ENCODE measurements at regions not wholly inside any gene's neighbourhood (a gene's known extent, or its start where the extent isn't known, plus 50 kb on each side); places are given as distances from the start of the nearest gene placed in this dataset.

DNA sequence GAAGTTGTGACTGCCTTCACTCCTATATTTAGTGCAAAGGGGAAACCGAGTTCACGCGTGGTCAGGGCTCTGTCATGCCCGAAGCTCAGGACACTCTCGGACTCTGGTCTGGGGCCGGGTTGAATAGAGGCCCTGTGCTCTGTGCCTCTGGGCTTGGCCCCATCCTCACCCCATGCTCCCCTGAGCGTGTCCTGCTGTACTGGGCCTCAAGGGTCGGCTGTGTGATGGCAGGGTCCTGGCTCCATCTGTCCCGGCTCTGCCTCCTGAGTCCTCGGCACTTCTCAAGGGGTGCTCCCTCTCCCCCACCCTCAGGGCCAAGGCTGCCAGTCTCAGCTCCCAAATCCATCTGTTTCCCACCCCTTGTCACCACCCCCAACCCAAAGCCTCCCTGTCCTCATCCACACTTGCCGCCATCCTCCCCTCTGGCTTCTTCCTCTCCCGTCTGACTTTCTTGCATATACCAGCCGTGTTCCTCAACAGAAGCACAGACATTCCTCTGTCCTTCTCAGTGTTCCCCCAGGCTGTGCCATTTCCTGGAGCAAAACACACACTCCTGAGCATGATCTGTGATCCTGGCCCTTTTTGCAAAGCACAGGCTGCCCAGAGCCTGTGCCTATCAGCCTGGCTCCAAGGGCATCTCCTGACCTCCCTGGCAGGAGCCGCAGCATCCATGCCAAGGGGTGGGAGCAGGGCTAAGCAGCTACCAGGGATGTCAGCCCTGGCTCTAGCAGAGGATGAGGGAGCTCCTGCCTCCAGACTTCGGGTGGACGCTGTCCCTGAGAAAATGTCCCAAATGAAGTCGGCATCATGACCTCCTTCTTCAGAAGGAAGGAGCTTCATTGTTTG is 64.2 kb upstream of the OTOS start:
- DNase-seq = no peak
- Histone ChIP-seq H3K27me3 (replicated peaks in 2 of 5; ENCODE audit: control insufficient read depth in 4 of 5, insufficient read depth in 5 of 5, low read length in 4 of 5) (peaks cover 0 to 53% (median 4%) of the 10 kb centered on the region in 5 experiments), H3K4me1 (ENCODE audit: control extremely low read depth in 1 of 4, control insufficient read depth in 4 of 4, insufficient read depth in 4 of 4, low read length in 3 of 4) (no peaks in the 10 kb centered on the region), H3K4me3 (ENCODE audit: control insufficient read depth in 1 of 7, extremely low read depth in 1 of 7, insufficient read depth in 4 of 7, low read depth in 2 of 7, low read length in 6 of 7) (no peak overlapping the region), H3K9me3 (ENCODE audit: control extremely low read depth in 1 of 5, control insufficient read depth in 4 of 5, insufficient read depth in 2 of 5, low read depth in 1 of 5, low read length in 4 of 5) (peaks cover 0 to 3% (median 0%) of the 10 kb centered on the region in 5 experiments), H3K36me3 (ENCODE audit: control insufficient read depth in 4 of 4, insufficient read depth in 4 of 4, low read length in 3 of 4) (no peaks in the 10 kb centered on the region), H3K27ac (ENCODE audit: insufficient read depth in 1 of 2, low read depth in 1 of 2, low read length in 2 of 2, poor library complexity in 1 of 2, severe bottlenecking in 2 of 2) (no peak overlapping the region)
- WGBS (ENCODE audit: insufficient coverage) = 92% methylated on average over 13 of the region's 17 CpGs
- POLR2A ChIA-PET = no interaction called here
- CTCF ChIA-PET = no interaction called here

GRCh38 chr2:240205348-240205747 is 64.9 kb upstream of the OTOS start:
- ChIA-PET POLR2A (no interaction called here), CTCF (no interaction called here)
- Histone ChIP-seq H3K9me3 (ENCODE audit: control extremely low read depth in 1 of 5, control insufficient read depth in 4 of 5, insufficient read depth in 2 of 5, low read depth in 1 of 5, low read length in 4 of 5) (peaks cover 0 to 3% (median 0%) of the 10 kb centered on the region in 5 experiments), H3K27me3 (replicated peaks in 2 of 5; ENCODE audit: control insufficient read depth in 4 of 5, insufficient read depth in 5 of 5, low read length in 4 of 5) (peaks cover 0 to 53% (median 4%) of the 10 kb centered on the region in 5 experiments), H3K36me3 (ENCODE audit: control insufficient read depth in 4 of 4, insufficient read depth in 4 of 4, low read length in 3 of 4) (no peaks in the 10 kb centered on the region), H3K27ac (ENCODE audit: insufficient read depth in 1 of 2, low read depth in 1 of 2, low read length in 2 of 2, poor library complexity in 1 of 2, severe bottlenecking in 2 of 2) (no peak overlapping the region), H3K4me1 (ENCODE audit: control extremely low read depth in 1 of 4, control insufficient read depth in 4 of 4, insufficient read depth in 4 of 4, low read length in 3 of 4) (no peaks in the 10 kb centered on the region), H3K4me3 (ENCODE audit: control insufficient read depth in 1 of 7, extremely low read depth in 1 of 7, insufficient read depth in 4 of 7, low read depth in 2 of 7, low read length in 6 of 7) (no peak overlapping the region)
- DNase-seq = no peak
- WGBS (ENCODE audit: insufficient coverage) = 29% methylated on average over 3 of the region's 3 CpGs

DNA sequence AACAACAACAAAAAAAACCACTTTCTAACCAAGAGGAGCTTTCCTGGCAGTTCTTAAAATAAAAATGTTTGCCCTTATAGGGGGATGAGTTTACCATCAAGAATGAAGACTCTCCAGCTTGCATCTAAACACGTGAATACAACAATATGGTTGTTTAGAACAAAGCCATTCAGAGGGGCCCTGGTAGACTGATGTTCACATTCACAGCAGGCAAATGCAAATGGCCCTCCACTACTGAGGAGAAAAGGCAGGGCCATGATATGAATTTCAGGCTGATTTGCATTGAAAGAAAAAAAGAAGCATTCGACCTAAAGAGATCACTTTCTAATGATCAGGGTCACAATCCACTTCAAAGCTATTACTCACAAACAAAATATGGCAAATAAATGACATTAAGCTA is 65.3 kb upstream of the OTOS start:
- POLR2A ChIA-PET = no interaction called here
- DNase-seq = no peak
- peaks cover 0 to 3% (median 0%) of the 10 kb centered on the region in 5 experiments for H3K9me3 ChIP-seq (ENCODE audit: control extremely low read depth in 1 of 5, control insufficient read depth in 4 of 5, insufficient read depth in 2 of 5, low read depth in 1 of 5, low read length in 4 of 5)
- H3K27ac ChIP-seq (ENCODE audit: insufficient read depth in 1 of 2, low read depth in 1 of 2, low read length in 2 of 2, poor library complexity in 1 of 2, severe bottlenecking in 2 of 2) = no peak overlapping the region
- no peaks in the 10 kb centered on the region for H3K36me3 ChIP-seq (ENCODE audit: control insufficient read depth in 4 of 4, insufficient read depth in 4 of 4, low read length in 3 of 4)
- CTCF ChIA-PET = no interaction called here
- no peaks in the 10 kb centered on the region for H3K4me1 ChIP-seq (ENCODE audit: control extremely low read depth in 1 of 4, control insufficient read depth in 4 of 4, insufficient read depth in 4 of 4, low read length in 3 of 4)
- WGBS (ENCODE audit: insufficient coverage) = 0% methylated on average over 1 of the region's 2 CpGs
- H3K27me3 ChIP-seq (replicated peaks in 2 of 5; ENCODE audit: control insufficient read depth in 4 of 5, insufficient read depth in 5 of 5, low read length in 4 of 5) = peaks cover 0 to 49% (median 4%) of the 10 kb centered on the region in 5 experiments
- no peak overlapping the region for H3K4me3 ChIP-seq (ENCODE audit: control insufficient read depth in 1 of 7, extremely low read depth in 1 of 7, insufficient read depth in 4 of 7, low read depth in 2 of 7, low read length in 6 of 7)

- DNase-seq = no peak
- Histone ChIP-seq H3K27ac (ENCODE audit: insufficient read depth in 1 of 2, low read depth in 1 of 2, low read length in 2 of 2, poor library complexity in 1 of 2, severe bottlenecking in 2 of 2) (no peak overlapping the region), H3K4me3 (ENCODE audit: control insufficient read depth in 1 of 7, extremely low read depth in 1 of 7, insufficient read depth in 4 of 7, low read depth in 2 of 7, low read length in 6 of 7) (no peak overlapping the region), H3K4me1 (ENCODE audit: control extremely low read depth in 1 of 4, control insufficient read depth in 4 of 4, insufficient read depth in 4 of 4, low read length in 3 of 4) (no peaks in the 10 kb centered on the region), H3K36me3 (ENCODE audit: control insufficient read depth in 4 of 4, insufficient read depth in 4 of 4, low read length in 3 of 4) (no peaks in the 10 kb centered on the region), H3K27me3 (replicated peaks in 2 of 5; ENCODE audit: control insufficient read depth in 4 of 5, insufficient read depth in 5 of 5, low read length in 4 of 5) (peaks cover 0 to 40% (median 2%) of the 10 kb centered on the region in 5 experiments), H3K9me3 (ENCODE audit: control extremely low read depth in 1 of 5, control insufficient read depth in 4 of 5, insufficient read depth in 2 of 5, low read depth in 1 of 5, low read length in 4 of 5) (peaks cover 0 to 3% (median 0%) of the 10 kb centered on the region in 5 experiments)
- no CpG with 5 or more reads among the region's 4 CpGs for WGBS (ENCODE audit: insufficient coverage)
- CTCF ChIA-PET = no interaction called here
- POLR2A ChIA-PET = no interaction called here
Measured at GRCh38 chr2:240206630-240207029, 66.2 kb upstream of the OTOS start.

DNA sequence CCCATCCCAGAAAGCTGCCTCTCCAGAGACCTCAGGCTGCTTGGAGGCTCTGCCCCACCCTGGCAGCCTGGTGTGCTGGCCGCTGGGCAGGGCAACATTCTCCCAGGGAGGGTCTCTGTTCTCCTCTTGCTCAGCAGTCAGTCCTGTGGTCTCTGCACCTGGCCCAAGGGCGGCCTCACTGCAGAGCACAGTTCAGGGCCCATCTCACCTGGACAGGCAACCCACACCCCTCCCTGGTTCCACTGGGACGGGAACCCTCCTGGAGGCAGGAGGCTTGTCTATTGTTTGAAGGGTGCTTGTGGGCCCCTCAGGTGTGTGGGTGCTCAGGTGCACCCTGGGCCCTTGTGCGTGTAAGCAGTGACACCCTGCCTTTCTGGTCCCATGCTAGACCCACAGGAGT is 67.2 kb upstream of the OTOS start:
- DNase-seq = no peak
- POLR2A ChIA-PET = no interaction called here
- CTCF ChIA-PET = no interaction called here
- Histone ChIP-seq H3K4me1 (ENCODE audit: control extremely low read depth in 1 of 4, control insufficient read depth in 4 of 4, insufficient read depth in 4 of 4, low read length in 3 of 4) (no peaks in the 10 kb centered on the region), H3K36me3 (ENCODE audit: control insufficient read depth in 4 of 4, insufficient read depth in 4 of 4, low read length in 3 of 4) (no peaks in the 10 kb centered on the region), H3K4me3 (ENCODE audit: control insufficient read depth in 1 of 7, extremely low read depth in 1 of 7, insufficient read depth in 4 of 7, low read depth in 2 of 7, low read length in 6 of 7) (no peak overlapping the region), H3K9me3 (ENCODE audit: control extremely low read depth in 1 of 5, control insufficient read depth in 4 of 5, insufficient read depth in 2 of 5, low read depth in 1 of 5, low read length in 4 of 5) (peaks cover 0 to 3% (median 0%) of the 10 kb centered on the region in 5 experiments), H3K27me3 (replicated peaks in 2 of 5; ENCODE audit: control insufficient read depth in 4 of 5, insufficient read depth in 5 of 5, low read length in 4 of 5) (peaks cover 0 to 34% (median 2%) of the 10 kb centered on the region in 5 experiments), H3K27ac (ENCODE audit: insufficient read depth in 1 of 2, low read depth in 1 of 2, low read length in 2 of 2, poor library complexity in 1 of 2, severe bottlenecking in 2 of 2) (no peak overlapping the region)
- 98% methylated on average over 4 of the region's 4 CpGs for WGBS (ENCODE audit: insufficient coverage)

DNA sequence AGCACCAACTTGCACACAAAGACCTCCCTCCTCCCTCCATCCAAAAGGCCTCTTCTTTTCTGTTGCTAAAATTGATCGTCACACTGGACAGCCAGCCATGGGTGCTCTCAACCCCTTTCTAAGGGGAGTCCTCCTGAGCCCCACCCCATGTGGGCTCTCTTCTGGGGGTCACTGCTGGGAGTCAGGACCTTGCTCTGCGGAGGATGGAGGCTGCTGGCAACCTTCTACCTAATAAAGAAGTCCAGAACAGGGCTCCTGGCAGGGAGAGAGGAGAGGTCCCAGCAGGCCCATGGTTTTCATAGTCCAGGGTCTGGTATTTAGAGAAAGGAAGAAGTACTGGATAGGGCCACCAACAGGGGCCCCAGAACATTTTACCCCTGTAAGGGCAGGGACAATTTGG is 67.6 kb upstream of the OTOS start:
- H3K27me3 ChIP-seq (replicated peaks in 2 of 5; ENCODE audit: control insufficient read depth in 4 of 5, insufficient read depth in 5 of 5, low read length in 4 of 5) = peaks cover 0 to 29% (median 2%) of the 10 kb centered on the region in 5 experiments
- H3K36me3 ChIP-seq (ENCODE audit: control insufficient read depth in 4 of 4, insufficient read depth in 4 of 4, low read length in 3 of 4) = no peaks in the 10 kb centered on the region
- CTCF ChIA-PET = no interaction called here
- no peak overlapping the region for H3K4me3 ChIP-seq (ENCODE audit: control insufficient read depth in 1 of 7, extremely low read depth in 1 of 7, insufficient read depth in 4 of 7, low read depth in 2 of 7, low read length in 6 of 7)
- peaks cover 0 to 3% (median 0%) of the 10 kb centered on the region in 5 experiments for H3K9me3 ChIP-seq (ENCODE audit: control extremely low read depth in 1 of 5, control insufficient read depth in 4 of 5, insufficient read depth in 2 of 5, low read depth in 1 of 5, low read length in 4 of 5)
- H3K4me1 ChIP-seq (ENCODE audit: control extremely low read depth in 1 of 4, control insufficient read depth in 4 of 4, insufficient read depth in 4 of 4, low read length in 3 of 4) = no peaks in the 10 kb centered on the region
- no peak for DNase-seq
- no peak overlapping the region for H3K27ac ChIP-seq (ENCODE audit: insufficient read depth in 1 of 2, low read depth in 1 of 2, low read length in 2 of 2, poor library complexity in 1 of 2, severe bottlenecking in 2 of 2)
- 100% methylated on average over 1 of the region's 2 CpGs for WGBS (ENCODE audit: insufficient coverage)
- POLR2A ChIA-PET = no interaction called here

DNA sequence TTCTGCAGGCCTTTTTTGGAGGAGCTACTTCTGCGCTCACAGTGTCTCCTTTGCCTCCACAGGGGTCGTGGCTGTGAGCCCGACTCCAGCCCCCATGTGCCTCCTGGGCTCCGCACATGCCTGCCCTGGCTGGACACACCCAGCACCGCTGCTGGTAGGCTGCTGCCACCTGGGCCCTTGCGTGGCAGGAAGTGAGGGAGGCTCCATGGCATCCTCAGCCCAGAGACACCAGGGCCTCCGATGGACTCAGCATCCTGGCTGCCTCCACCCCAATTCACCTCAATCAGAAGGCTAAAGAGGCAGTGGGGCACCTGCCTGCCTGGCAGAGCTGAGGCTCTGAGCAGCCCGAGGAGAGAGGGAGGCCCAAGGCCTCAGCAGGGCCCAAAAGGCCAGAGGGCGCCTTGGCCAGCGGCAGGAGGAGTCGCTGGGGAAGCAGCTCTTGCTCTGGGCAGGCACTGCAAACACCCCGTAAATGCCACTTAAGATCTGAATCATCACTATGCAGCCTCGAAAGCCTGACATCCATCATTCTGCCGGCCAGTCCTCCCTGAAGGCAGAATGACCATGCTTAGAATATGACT is 68.3 kb upstream of the OTOS start:
- WGBS (ENCODE audit: insufficient coverage) = 91% methylated on average over 13 of the region's 14 CpGs
- Histone ChIP-seq H3K4me3 (ENCODE audit: control insufficient read depth in 1 of 7, extremely low read depth in 1 of 7, insufficient read depth in 4 of 7, low read depth in 2 of 7, low read length in 6 of 7) (no peak overlapping the region), H3K27me3 (replicated peaks in 2 of 5; ENCODE audit: control insufficient read depth in 4 of 5, insufficient read depth in 5 of 5, low read length in 4 of 5) (peaks cover 0 to 24% (median 2%) of the 10 kb centered on the region in 5 experiments), H3K27ac (ENCODE audit: insufficient read depth in 1 of 2, low read depth in 1 of 2, low read length in 2 of 2, poor library complexity in 1 of 2, severe bottlenecking in 2 of 2) (no peak overlapping the region), H3K36me3 (ENCODE audit: control insufficient read depth in 4 of 4, insufficient read depth in 4 of 4, low read length in 3 of 4) (no peaks in the 10 kb centered on the region), H3K4me1 (ENCODE audit: control extremely low read depth in 1 of 4, control insufficient read depth in 4 of 4, insufficient read depth in 4 of 4, low read length in 3 of 4) (no peaks in the 10 kb centered on the region), H3K9me3 (ENCODE audit: control extremely low read depth in 1 of 5, control insufficient read depth in 4 of 5, insufficient read depth in 2 of 5, low read depth in 1 of 5, low read length in 4 of 5) (peaks cover 0 to 3% (median 0%) of the 10 kb centered on the region in 5 experiments)
- ChIA-PET CTCF (no interaction called here), POLR2A (no interaction called here)
- no peak for DNase-seq

Measured in common myeloid progenitor, CD34-positive (primary cell).